Gastrocnemius medialis (tissue), 4 donors: ENCODE measurements at regions not wholly inside any gene's neighbourhood (a gene's known extent, or its start where the extent isn't known, plus 50 kb on each side); places are given as distances from the start of the nearest gene placed in this dataset.

Experiments used
- ATAC-seq, 2 donors: fragments of 150-250 bp; one replicate each; pipeline ENCODE4 v1.9.1; 2016
- DNase-seq, 2 donors: peaks; one replicate each; pipeline ENCODE4 v3.0.0-alpha.2; 2019
- H3K27ac ChIP-seq, 4 donors: fragments of 200-600 bp; sonication (generic); 1 replicate in 1 of 4; 2 replicates in 3 of 4; pipeline ENCODE4 v1.5.1; 2016 to 2018; ENCODE audit warnings: mild to moderate bottlenecking in 2 of 4, moderate library complexity in 1 of 4
- H3K27me3 ChIP-seq, 3 donors: fragments of 200-600 bp; sonication (generic) in 2 of 3; 1 replicate in 1 of 3; 2 replicates in 2 of 3; pipeline versions ENCODE4 v1.5.1 to v1.6.0; 2016 to 2019; ENCODE audit warnings: mild to moderate bottlenecking in 1 of 3, moderate library complexity in 1 of 3
- H3K36me3 ChIP-seq, 2 donors: fragments of 200-600 bp; sonication (generic) in 1 of 2; one replicate each; pipeline ENCODE4 v1.5.1; 2017 to 2018
- H3K4me1 ChIP-seq, 2 donors: fragments of 200-600 bp; sonication (generic) in 1 of 2; one replicate each; pipeline ENCODE4 v1.5.1; 2016 to 2017; ENCODE audit warnings: mild to moderate bottlenecking in 2 of 2
- H3K4me3 ChIP-seq, 4 donors: fragments of 200-600 bp; sonication (generic) in 3 of 4; 1 replicate in 1 of 4; 2 replicates in 3 of 4; pipeline ENCODE4 v1.5.1; 2016 to 2019; ENCODE audit warnings: mild to moderate bottlenecking in 2 of 4
- H3K9me3 ChIP-seq, 3 donors: fragments of 200-600 bp; sonication (generic) in 2 of 3; 1 replicate in 1 of 3; 2 replicates in 2 of 3; pipeline ENCODE4 v1.5.1; 2016 to 2019
- POLR2A ChIP-seq, 2 donors: fragments of 450-650 bp; IDR thresholded peaks; one replicate each; pipeline ENCODE4 v1.6.1; 2017; ENCODE audit warnings: antibody characterized with exemption in 2 of 2, mild to moderate bottlenecking in 2 of 2, moderate library complexity in 2 of 2
- in situ Hi-C, 4 donors: fragments of 200-750 bp; cut with MboI; loops; one replicate each; pipeline versions ENCODE4 v1.15.0 to v1.8.0; 2017; ENCODE audit warnings: low sequenced_read_pairs in 4 of 4
- intact Hi-C: fragments of 100-400 bp; cut with DNase I; formaldehyde crosslinking; loops from one replicate; pipeline ENCODE4 v1.15.1; 2023; ENCODE audit warnings: low total_unique reads
- TF ChIP-seq, protein P1 (sequence below), 5 experiments: fragments of 450-650 bp in 3 of 5; fragments of 200-600 bp in 2 of 5; sonication (generic) in 2 of 5; IDR thresholded peaks in 4 of 5; conservative IDR thresholded peaks in 1 of 5; 1 replicate in 4 of 5; 2 replicates in 1 of 5; pipeline ENCODE4 v1.5.1; 2016 to 2019; ENCODE audit warnings: antibody characterized with exemption in 5 of 5, mild to moderate bottlenecking in 3 of 5, moderate library complexity in 3 of 5

DNA sequence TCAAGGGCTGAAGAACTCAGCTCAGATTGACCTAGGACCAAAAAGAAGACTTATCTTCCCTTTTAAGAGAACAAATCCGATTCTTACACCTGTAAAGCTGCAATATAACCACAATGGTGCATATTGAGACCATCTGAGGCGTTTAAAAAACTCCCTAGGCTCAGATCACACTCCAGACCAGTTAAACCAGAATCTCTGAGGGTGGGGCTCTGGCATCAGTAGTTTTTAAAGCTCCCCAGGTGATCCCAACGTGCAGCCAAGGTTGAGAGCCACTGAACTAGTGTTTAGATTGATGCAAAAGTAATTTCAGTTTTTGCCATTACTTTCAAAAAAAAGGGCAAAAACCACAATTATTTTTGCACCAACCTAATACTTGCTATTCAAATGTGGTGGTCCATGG, 73.9 kb upstream of the GPM6B start:
- H3K36me3 ChIP-seq, result no peaks in the 10 kb centered on the region
- TF ChIP-seq, protein P1, sequence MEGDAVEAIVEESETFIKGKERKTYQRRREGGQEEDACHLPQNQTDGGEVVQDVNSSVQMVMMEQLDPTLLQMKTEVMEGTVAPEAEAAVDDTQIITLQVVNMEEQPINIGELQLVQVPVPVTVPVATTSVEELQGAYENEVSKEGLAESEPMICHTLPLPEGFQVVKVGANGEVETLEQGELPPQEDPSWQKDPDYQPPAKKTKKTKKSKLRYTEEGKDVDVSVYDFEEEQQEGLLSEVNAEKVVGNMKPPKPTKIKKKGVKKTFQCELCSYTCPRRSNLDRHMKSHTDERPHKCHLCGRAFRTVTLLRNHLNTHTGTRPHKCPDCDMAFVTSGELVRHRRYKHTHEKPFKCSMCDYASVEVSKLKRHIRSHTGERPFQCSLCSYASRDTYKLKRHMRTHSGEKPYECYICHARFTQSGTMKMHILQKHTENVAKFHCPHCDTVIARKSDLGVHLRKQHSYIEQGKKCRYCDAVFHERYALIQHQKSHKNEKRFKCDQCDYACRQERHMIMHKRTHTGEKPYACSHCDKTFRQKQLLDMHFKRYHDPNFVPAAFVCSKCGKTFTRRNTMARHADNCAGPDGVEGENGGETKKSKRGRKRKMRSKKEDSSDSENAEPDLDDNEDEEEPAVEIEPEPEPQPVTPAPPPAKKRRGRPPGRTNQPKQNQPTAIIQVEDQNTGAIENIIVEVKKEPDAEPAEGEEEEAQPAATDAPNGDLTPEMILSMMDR (IDR thresholded peaks at IDR 0.05 in 4 of 5, conservative IDR thresholded peaks at IDR 0.05 in 1 of 5), result no peak
- no peak for TF ChIP-seq POLR2A (IDR thresholded peaks at IDR 0.05)
- no peaks in the 10 kb centered on the region for H3K9me3 ChIP-seq
- H3K4me1 ChIP-seq, result no peaks in the 10 kb centered on the region
- peaks cover 0 to 5% (median 0%) of the 10 kb centered on the region in 3 donors for H3K27me3 ChIP-seq
- in situ Hi-C loops, result no loop called here
- H3K4me3 ChIP-seq, result no peak overlapping the region
- no peak overlapping the region for H3K27ac ChIP-seq
- ATAC-seq (no peak), DNase-seq (no peak)
- intact Hi-C loops, result no loop called here

GRCh38 chrX:13888284-13888683, 71.4 kb upstream of the GPM6B start:
- no peak for DNase-seq
- Histone ChIP-seq H3K27me3 (peaks cover 0 to 5% (median 0%) of the 10 kb centered on the region in 3 donors), H3K27ac (no peak overlapping the region), H3K4me3 (no peak overlapping the region), H3K36me3 (no peaks in the 10 kb centered on the region), H3K9me3 (no peaks in the 10 kb centered on the region), H3K4me1 (no peaks in the 10 kb centered on the region)
- intact Hi-C loops, result no loop called here
- no peak for ATAC-seq
- in situ Hi-C loops, result no loop called here
- TF ChIP-seq POLR2A (IDR thresholded peaks at IDR 0.05), result no peak
- TF ChIP-seq, protein P1 (IDR thresholded peaks at IDR 0.05 in 4 of 5, conservative IDR thresholded peaks at IDR 0.05 in 1 of 5), result no peak

GRCh38 chrX:13885591-13885990, 68.7 kb upstream of the GPM6B start:
- in situ Hi-C loops (no loop called here), intact Hi-C loops (no loop called here)
- no peaks in the 10 kb centered on the region for H3K4me1 ChIP-seq
- DNase-seq, result no peak
- TF ChIP-seq, protein P1 (IDR thresholded peaks at IDR 0.05 in 4 of 5, conservative IDR thresholded peaks at IDR 0.05 in 1 of 5), result no peak
- TF ChIP-seq POLR2A (IDR thresholded peaks at IDR 0.05), result no peak
- no peaks in the 10 kb centered on the region for H3K36me3 ChIP-seq
- no peak overlapping the region for H3K4me3 ChIP-seq
- no peaks in the 10 kb centered on the region for H3K9me3 ChIP-seq
- ATAC-seq, result no peak
- no peak overlapping the region for H3K27ac ChIP-seq
- peaks cover 0 to 5% (median 0%) of the 10 kb centered on the region in 3 donors for H3K27me3 ChIP-seq

- Histone ChIP-seq H3K27ac (no peak overlapping the region), H3K36me3 (no peaks in the 10 kb centered on the region), H3K27me3 (peaks cover 0 to 5% (median 0%) of the 10 kb centered on the region in 3 donors), H3K4me3 (no peak overlapping the region), H3K4me1 (no peaks in the 10 kb centered on the region), H3K9me3 (no peaks in the 10 kb centered on the region)
- DNase-seq (no peak), ATAC-seq (no peak)
- intact Hi-C loops, result no loop called here
- TF ChIP-seq POLR2A (IDR thresholded peaks at IDR 0.05), result no peak
- TF ChIP-seq, protein P1 (IDR thresholded peaks at IDR 0.05 in 4 of 5, conservative IDR thresholded peaks at IDR 0.05 in 1 of 5), result no peak
- in situ Hi-C loops, result no loop called here
Measured at GRCh38 chrX:13876652-13877051, 59.8 kb upstream of the GPM6B start.

- in situ Hi-C loops (no loop called here), intact Hi-C loops (no loop called here)
- H3K4me1 ChIP-seq, result no peaks in the 10 kb centered on the region
- no peak for TF ChIP-seq POLR2A (IDR thresholded peaks at IDR 0.05)
- TF ChIP-seq, protein P1 (IDR thresholded peaks at IDR 0.05 in 4 of 5, conservative IDR thresholded peaks at IDR 0.05 in 1 of 5), result no peak
- H3K36me3 ChIP-seq, result no peaks in the 10 kb centered on the region
- no peak overlapping the region for H3K4me3 ChIP-seq
- H3K9me3 ChIP-seq, result no peaks in the 10 kb centered on the region
- no peak for DNase-seq
- H3K27ac ChIP-seq, result no peak overlapping the region
- H3K27me3 ChIP-seq, result peaks cover 0 to 5% (median 0%) of the 10 kb centered on the region in 3 donors
- ATAC-seq, result no peak
Measured at GRCh38 chrX:13875572-13875971, 58.7 kb upstream of the GPM6B start.
